HUDEP-2 (cell line): ENCODE measurements at regions not wholly inside any gene's neighbourhood (a gene's known extent, or its start where the extent isn't known, plus 50 kb on each side); places are given as distances from the start of the nearest gene placed in this dataset.

Experiments used
- DNase-seq, 76 experiments: peaks; one replicate each; lab custom pipeline; 2025; ENCODE audit not compliant: unreplicated experiment in 76 of 76; lab: John Stamatoyannopoulos, UW

GRCh38 chr3:99542767-99543518 lies 95.5 kb upstream of the COL8A1 start:
- DNase-seq, result no peak

DNA sequence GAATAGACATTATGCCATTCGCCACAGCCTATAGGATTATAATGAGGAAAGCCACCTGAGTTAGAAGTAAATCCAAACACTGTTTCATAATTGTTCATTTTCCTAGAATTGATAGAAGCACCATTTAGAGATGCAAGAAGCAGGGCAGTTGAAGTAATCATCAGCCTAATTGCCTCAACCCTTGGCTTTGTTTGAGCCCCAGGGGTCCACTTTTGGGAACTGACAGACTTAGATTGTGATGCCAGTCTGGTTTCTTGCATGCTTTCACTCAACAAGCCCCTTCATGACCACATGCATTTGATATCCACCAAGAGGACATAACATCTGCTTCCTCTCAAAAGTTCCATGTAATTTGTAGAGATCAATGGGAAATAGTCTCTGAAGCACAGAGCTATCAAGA lies 97.2 kb upstream of the COL8A1 start:
- no peak for DNase-seq

DNA sequence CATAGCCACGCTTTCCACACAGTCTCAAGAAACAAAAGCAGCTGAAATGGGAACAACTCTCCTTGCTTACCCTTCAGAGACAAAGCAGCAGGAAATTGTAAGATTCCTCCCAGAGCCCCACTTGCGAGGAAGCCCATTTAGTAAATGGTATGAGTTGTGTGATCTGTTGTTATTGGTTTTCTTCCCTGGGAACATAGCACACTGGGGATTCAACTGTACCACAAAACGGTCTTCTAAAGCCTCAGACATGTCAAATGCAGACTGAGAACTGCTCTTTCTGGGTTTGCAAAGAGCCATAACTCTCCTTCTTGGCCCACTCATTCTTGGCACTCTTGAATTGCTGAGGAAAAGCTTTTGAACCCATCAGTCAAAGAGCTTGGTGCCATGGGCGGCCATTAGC lies 101.0 kb upstream of the COL8A1 start:
- DNase-seq, result no peak

DNA sequence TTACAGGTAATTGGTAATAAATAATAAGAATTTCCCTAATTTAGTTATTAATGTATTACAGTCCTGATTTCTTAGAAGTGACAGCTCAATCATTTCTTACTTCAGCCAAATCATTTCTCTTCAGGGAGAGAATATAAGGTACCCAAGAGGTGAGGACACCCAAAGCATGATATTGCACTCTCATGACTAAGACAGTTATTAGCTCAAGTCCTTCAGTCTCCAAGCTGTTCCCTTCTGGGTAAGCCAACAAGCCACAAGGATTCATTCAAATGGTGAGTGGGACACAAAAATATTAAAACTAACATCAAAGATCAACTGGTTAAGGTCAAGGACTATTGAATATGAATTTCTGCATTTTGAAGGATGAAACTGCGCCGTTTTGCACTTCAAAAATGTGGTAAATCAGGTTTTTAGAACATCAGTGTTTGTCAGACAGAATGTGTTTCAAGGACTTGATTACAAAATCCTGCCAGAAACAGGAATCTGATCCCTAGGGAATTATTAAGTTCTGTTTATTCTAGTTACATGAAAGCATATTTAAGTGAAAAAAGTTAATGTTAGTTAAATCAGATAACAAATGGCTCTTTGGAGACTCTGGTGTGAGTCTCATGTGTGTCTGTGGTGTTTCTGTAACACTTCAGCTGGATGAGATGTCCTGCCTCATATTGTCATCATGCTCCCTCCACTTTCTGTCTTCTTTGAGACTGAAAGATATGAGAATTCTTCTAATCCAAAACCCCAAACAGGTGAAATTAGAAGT lies 101.7 kb upstream of the COL8A1 start:
- DNase-seq, result no peak

- no peak for DNase-seq
Observed at GRCh38 chr3:99534951-99535704, 103.3 kb upstream of the COL8A1 start.

DNA sequence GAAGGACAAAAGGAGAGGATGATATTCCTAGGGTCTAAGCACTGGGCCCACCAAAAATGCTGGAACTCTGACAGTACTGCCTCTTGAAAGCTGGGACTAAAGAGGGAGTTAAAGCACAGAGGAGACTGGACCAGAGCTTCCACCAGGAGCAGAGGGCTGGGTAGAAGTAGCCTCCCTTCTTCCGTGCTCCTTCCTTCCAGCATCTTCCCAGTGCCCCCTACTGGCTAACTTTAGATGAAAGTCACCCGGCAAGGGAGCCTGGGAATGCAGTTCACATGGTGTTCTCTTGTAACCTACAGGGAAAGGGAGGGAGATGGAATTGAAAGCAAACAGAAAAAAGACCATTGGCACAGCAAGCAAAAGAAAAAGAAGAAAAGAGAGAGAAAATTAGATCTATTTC lies 106.1 kb upstream of the COL8A1 start:
- peak in 21 of 76 experiments; percentile 0 to 54 (median 17) for DNase-seq

DNA sequence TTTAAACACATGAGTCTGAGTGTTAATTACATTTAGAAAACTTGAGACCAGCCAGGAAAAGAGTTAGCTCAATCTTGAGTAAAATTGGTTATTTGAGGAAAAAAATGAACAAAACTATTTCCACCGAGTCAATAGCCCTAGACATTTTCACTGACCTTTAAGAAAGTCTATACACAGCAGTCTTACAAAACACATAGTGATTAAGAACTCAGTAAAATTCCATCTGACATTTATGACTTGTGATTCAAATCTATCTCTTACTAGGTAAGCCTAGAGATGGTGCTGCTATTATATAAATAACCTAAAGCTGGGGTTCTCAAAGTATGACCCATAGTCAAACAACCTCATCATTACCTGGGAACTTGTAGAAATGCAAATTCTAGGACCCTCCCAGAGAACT lies 109.1 kb upstream of the COL8A1 start:
- no peak for DNase-seq

GRCh38 chr3:99526921-99527320 lies 111.5 kb upstream of the COL8A1 start:
- no peak for DNase-seq

DNA sequence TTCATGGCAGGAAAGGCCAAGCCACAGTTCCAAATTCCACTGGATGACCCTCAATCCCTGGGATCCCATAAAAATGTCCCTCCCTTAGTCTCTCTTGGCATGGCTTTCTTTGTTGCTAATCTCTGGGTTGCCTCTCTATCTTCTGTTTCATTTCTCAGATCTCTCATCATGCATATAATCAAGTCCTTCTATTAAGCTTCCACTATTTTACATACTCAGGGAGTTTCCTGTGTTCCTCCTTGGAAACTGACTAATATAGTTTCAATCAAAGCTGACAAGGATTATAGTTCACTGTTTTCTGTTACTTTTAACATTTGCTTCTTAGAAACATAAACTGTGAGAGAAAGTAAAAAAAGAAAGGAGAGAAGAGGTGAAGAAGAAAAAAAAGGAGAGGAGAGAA lies 113.8 kb upstream of the COL8A1 start:
- no peak for DNase-seq

- no peak for DNase-seq
Observed at GRCh38 chr3:99523431-99524127, 114.8 kb upstream of the COL8A1 start.

DNA sequence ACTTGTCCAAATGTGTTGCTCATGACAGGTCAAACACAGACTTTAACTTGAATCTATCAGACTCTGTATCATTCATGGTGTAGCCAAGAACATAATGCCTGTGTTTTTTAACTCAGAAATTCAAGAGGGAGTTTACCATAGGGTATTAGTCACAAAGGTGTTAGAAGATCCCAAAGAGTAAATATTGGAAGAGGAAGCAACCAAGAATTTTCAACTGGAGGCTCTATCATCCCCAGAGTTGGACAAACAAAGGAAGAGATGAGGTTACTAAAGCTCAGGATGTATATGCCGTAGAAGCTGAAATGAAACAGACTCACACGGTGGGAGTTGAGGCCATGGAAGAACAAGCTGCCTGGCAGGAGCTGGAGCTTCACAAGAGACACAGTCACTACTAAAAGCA lies 116.2 kb upstream of the COL8A1 start:
- DNase-seq, result no peak

GRCh38 chr3:99521551-99521950 lies 116.8 kb upstream of the COL8A1 start:
- no peak for DNase-seq

GRCh38 chr3:99520513-99520912 lies 117.9 kb upstream of the COL8A1 start:
- no peak for DNase-seq

GRCh38 chr3:99516936-99517335 lies 121.5 kb upstream of the COL8A1 start:
- no peak for DNase-seq

DNA sequence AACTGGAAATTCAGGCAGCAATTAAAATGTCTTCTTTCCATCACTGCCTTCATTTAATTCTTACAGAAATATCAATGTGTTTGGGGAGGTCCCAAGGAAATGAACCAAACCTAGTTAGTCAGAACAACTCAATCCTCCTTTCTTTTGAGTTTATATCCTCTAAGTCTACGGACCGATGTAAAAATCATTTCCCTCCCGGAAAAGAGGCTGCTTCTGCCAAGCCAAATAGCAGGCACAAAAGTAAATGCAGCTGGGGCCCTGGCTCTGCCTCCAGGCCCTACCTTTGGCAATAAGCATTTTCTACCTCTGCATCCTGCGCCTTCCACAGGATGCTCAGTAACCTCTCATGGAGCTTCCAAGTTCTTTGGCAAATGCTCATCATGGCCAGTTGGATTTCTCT lies 122.5 kb upstream of the COL8A1 start:
- DNase-seq, result no peak

DNA sequence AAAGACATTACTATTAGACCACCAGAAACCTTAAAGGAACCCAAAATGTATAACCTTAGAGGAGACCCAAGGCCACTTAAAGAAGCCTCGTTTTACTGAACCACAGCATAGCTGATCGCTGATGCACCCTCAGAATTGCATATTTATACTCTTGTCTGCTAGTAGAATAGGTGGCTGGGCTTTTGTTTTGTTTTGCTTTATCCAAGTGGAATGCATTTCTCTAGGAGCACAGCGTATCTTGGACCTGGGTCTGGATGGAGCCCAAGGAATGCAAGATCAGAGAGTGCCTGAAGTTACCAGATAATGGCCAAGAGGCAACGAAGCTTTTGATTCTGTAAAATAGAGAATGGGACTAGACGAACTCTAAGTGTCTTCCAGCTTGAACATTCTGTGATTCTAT lies 129.2 kb upstream of the COL8A1 start:
- DNase-seq, result no peak

GRCh38 chr3:99508191-99508590 lies 130.2 kb upstream of the COL8A1 start:
- no peak for DNase-seq

GRCh38 chr3:99505646-99506269 lies 132.6 kb upstream of the COL8A1 start:
- DNase-seq, result no peak

GRCh38 chr3:99505200-99505599 lies 133.2 kb upstream of the COL8A1 start:
- no peak for DNase-seq

- DNase-seq, result no peak
Observed at GRCh38 chr3:99504258-99504657, 134.1 kb upstream of the COL8A1 start.

DNA sequence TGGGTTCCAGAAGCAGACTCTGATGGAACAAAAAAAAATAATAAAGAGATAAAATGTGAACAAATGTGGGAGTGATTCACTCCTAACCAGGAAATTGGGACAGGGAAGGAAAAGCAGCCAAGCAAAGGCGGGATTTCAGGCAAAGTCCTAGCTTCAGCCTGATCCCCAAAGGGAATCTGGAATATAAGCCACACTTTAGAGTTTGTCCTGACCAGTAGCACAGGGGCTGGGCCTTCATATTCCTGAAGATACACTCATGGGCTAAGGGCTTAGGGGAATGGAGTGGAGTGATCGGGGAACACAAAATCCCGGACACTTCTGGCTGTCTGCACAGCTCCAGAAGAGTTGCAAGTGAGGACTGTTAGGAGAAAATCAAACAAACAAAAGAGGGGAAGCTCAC lies 135.0 kb upstream of the COL8A1 start:
- no peak for DNase-seq
